Uterus (tissue), 2 donors: ENCODE measurements at regions not wholly inside any gene's neighbourhood (a gene's known extent, or its start where the extent isn't known, plus 50 kb on each side); places are given as distances from the start of the nearest gene placed in this dataset.

ENCODE experiments used
- CTCF ChIP-seq, 4 experiments: fragments of 200-600 bp in 2 of 4; fragments of 450-650 bp in 2 of 4; sonication (generic) in 2 of 4; IDR thresholded peaks; one replicate each; pipeline ENCODE4 v1.5.1; 2016 to 2019; ENCODE audit warnings: antibody characterized with exemption in 4 of 4, mild to moderate bottlenecking in 2 of 4, moderate library complexity in 1 of 4
- POLR2A ChIP-seq, 2 donors: fragments of 450-650 bp; IDR thresholded peaks; one replicate each; pipeline ENCODE4 v1.6.1; 2016; ENCODE audit warnings: antibody characterized with exemption in 2 of 2, mild to moderate bottlenecking in 1 of 2, moderate library complexity in 1 of 2

- TF ChIP-seq POLR2A (IDR thresholded peaks at IDR 0.05): no peak
- TF ChIP-seq CTCF (IDR thresholded peaks at IDR 0.05): no peak
These were observed 281.8 kb downstream of the FAM43A start for GRCh38 chr3:194967151-194968117.
